GM12864 (cell line): ENCODE measurements at regions not wholly inside any gene's neighbourhood (a gene's known extent, or its start where the extent isn't known, plus 50 kb on each side); places are given as distances from the start of the nearest gene placed in this dataset.

Experiments
- DNase-seq: peaks from one replicate; pipeline ENCODE4 v3.0.0-alpha.2; 2011; ENCODE audit warnings: low read depth
- H3K4me3 ChIP-seq: 2 replicates; pipeline ENCODE4 v1.5.1; 2011; ENCODE audit warnings: mild to moderate bottlenecking, low read depth, low read length, control low read depth
- CTCF ChIP-seq: IDR thresholded peaks from 2 replicates; pipeline ENCODE4 v1.5.1; 2011; ENCODE audit warnings: low read depth, mild to moderate bottlenecking, moderate library complexity, low read length, control low read depth, inconsistent platforms; ENCODE audit errors: missing control alignments

DNA sequence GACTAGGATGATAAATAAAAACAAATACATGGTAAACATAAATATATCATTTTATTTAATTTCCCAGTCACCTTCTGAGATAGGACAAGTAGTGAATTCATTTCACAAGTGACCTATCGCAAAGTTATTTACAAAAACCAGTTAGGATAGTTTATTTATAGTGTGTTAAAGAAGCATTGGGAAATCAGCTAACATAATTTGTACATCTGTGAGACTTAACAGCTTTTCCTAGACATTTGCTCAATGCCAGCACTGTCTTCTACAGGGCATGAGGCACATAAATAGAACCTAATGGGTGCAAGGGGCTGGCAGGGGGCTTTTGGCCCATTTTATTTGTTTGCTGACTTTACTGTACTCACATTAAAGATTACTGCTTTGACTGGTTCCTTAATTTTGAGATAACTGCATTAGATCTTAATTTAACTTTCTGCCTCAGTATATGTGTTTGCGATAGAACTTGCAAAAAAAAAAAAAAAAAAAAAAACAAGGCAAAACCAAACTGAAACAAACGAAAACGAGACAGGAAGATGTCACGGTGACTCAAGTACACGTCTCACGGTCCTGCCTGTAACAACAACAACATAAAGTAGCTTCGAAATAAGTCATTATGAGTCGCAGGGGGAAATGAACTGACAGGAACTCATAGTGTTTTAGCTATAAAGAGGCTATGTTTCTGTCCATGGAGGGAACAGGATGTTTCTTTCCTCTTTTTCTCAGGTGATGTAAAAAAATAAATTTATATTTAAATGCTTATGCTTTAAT lies 133.7 kb upstream of the GMDS start:
- no peak overlapping the region for H3K4me3 ChIP-seq
- peak; percentile 53 for DNase-seq
- TF ChIP-seq CTCF: no peak

DNA sequence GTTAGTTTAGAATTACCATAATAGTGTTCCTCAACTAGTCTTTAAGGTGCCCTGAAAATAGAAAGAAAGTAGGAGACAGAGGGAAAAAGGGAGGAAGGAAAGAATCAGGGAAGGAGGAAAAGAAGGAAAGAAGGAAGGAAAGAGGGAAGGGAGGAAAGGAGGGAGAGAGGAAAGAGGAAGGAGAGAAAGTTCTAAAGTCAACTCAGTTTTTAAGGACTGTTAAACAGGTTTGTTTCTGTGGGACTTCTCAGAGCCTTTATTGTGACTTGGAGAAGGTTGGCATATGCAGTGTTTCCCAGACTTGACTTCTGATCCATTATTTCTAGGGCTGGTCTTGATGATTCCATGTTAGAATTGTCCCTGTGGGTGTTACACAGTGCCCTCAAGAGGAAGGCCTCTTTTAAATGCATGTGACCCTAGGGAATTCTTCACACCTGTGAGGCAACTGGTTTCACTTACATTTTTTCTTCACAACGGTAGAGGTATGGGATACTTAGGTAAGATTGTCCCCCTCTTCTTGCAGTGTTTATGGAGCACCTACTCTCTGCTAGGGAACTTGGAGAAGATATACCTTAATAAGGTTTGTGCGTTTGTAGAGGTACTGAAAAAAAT lies 132.7 kb upstream of the GMDS start:
- TF ChIP-seq CTCF: no peak
- DNase-seq: no peak

DNA sequence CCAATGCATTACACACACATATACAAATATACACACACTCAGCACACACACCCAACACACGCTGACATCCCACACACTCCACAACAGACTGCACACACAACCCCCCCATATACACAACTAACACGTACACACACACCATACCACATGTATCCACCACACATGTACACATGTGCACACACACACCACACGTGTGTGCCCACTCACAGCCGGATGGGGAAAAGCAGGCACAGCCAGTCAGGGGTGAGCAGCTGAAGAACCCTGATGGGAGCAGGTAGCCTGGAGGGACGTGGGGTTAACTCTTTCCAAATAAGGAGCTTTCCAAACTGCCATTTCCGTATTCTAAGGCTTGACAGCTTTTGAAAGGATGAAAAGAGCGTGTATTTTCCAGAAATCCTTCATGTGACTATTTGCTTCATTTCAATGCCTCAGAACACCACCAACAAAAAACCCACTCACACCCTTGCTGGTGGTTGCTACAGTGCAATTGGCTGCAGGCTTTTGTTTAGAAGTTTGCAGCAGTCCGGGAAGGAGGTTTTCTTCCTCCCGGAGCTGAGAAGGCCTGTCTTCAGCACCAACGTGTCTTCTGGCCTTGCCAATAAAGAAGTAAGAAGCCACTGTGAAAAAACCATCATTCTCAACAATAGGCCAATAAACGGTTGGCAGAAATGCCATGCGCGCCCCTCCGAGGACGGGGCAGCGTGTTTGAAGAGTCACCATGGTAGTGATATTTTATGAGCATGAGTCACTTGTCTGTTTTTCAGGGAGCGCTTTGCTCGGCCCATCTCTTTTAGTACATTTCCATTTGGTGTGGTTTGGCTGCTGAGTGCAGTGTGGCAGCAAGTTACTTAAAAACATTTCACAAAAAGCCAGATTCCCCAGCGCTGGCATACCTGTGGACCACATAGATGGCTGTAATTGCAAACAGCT lies 131.3 kb upstream of the GMDS start:
- TF ChIP-seq CTCF: no peak
- no peak for DNase-seq
- H3K4me3 ChIP-seq: no peak overlapping the region

More for the DNA sequence above, 132.7 kb upstream of the GMDS start:
- no peak overlapping the region for H3K4me3 ChIP-seq

DNA sequence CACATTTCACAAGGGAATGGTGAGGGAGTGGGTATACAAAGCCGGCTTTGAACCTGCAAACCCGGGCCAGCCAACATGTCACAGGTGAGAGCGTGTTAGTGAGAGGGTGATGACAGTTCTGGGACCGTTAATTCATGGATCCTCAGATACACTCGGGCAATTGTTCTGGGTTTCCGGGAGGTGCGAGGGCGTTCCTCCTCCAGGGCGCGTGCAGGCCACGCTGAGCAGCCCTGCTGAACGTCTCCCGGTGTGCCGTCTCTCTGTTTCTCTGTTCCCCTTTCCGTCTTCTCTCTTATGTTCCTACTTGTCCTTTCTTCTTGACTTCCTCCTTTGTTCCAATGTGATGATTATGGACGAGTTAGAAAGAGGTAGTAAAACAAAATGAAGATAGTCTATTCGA lies 130.0 kb upstream of the GMDS start:
- no peak for DNase-seq
- no peak for TF ChIP-seq CTCF
- no peak overlapping the region for H3K4me3 ChIP-seq

- TF ChIP-seq CTCF: no peak
- no peak overlapping the region for H3K4me3 ChIP-seq
- DNase-seq: no peak
Observed at GRCh38 chr6:2369606-2370005, 124.2 kb upstream of the GMDS start.

DNA sequence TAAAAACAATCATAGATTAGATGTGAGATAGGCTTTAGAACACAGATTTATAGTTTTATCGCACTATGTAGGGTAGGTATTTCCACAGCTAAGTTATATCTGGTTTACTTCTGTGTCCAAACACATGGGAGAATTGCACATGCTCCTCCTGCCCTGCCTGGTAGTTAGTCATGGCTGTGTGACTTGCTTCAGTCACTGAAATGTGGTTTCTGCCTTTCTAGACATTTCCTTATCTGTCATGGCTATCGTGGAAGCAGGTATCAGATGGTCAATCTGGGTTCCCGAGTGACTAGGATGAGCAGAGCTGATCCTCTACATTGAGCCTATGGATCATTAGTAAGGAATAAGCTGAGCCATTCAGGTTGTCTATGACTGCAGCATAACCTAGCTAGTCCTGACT lies 117.8 kb upstream of the GMDS start:
- no peak for DNase-seq
- no peak overlapping the region for H3K4me3 ChIP-seq
- TF ChIP-seq CTCF: no peak
